GM21576 (cell line): ENCODE measurements at regions not wholly inside any gene's neighbourhood (a gene's known extent, or its start where the extent isn't known, plus 50 kb on each side); places are given as distances from the start of the nearest gene placed in this dataset.

Experiments
- ATAC-seq: cut with Tn5 transposase; IDR thresholded peaks from one replicate; pipeline ENCODE4 v1.9.1; 2021; ENCODE audit warnings: mild to moderate bottlenecking, moderate library complexity; ENCODE audit not compliant: unreplicated experiment

DNA sequence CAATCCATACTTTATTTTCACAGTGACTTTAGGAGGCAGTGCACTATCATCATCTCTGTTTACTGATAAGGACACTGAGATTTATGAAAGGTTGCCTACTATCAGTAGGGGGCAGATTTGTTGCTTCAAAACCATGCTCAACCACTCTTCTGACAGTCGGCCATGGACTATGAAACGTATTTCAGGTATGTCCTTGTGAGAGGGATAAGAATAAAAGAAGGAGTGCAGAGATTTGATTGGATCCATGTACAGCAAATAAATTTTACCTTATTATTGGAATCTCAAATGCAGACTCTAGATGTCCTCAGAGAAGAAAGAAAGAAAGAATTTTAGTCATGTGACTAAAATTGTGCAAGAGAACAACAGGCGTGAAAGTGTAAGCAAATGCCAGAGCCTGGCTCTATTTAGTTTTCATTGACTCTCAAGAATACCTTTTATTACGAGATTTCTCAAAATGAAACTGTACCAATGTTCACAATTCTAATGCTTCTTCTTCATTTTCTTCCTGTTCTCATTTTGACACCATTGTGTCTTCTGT lies 296.6 kb upstream of the RASA1 start:
- ATAC-seq, result peak; percentile 66

DNA sequence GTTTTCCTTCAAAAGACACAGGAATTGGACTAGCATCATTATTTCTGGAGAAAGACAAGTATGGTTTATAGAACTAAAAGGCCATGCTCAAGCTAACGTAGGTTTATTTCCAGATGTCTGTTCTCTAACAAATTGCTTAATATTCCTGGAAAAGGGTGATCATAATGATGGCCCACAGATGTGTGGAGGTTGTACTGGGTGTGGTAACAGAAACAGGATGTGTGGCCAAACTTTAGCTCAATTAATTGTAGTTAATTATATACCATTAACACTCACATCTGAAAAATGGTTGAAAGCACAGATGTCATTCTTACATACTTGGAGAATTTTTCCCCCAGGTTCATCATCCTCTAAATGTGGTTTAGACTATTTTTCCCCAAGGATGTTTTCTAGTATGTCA lies 292.7 kb upstream of the RASA1 start:
- no peak for ATAC-seq

DNA sequence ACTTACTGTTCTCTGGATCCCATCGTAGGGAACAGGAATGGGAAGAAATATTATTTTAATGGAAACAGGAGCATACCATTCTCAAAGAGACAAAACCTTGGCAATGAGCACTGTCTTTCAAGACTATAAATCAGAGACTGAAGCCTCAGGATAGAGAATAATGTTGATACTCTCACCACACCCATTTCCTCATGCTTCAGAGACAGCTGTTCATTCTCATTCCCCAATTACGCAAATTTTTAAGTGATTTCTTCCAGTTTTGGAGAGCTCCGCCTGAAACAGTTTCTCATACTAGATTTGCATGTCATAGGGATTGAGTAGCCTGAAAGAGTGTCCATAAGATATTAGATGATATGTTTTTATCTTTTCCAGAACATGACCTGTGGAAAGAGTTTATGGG lies 290.5 kb upstream of the RASA1 start:
- ATAC-seq, result no peak

DNA sequence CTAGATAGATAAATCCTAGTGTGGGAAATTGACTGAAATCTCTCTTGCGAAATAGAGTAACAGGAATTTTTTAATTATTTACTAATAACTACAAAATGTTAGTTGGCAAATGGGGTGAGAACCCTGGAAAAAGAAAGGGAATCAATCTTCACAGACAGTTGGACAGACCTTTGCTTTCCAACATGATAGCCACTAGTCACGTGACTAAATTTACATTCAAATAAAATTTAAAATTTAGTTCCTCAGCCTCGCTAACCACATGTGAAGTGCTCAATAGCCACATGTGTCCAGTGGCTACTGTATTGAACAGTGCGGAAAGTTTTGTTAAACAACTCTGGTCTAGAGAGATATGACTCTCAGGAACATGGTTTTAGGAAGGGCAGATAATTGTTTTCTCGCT lies 289.9 kb upstream of the RASA1 start:
- no peak for ATAC-seq

DNA sequence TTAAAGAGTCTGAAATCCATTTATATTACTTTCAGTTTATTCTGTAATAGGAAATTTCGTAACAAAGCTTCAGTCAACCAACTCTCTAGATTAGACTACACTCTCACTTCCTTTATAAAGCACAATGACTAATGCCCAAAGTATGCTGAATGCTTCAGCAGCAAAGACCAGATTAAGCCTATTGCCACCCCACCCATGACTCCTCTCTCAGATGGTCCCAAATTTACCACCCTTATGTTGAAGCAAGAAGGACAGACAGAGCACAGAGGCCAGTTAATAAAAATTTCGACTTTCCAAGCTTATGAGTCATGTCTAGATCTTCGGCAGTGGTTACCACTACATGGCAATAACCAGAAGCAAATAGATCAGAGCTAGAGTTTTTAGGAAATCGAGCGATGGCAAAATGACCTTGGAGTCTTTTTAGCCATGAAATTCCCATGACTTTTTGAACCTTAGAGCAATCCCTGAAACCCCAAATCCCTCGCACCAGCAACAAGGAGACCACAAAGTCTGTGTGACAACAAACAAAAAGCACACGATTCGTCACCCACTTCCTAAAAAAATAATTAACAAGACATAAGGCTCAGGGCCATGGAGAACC lies 287.8 kb upstream of the RASA1 start:
- peak; percentile 64 for ATAC-seq

DNA sequence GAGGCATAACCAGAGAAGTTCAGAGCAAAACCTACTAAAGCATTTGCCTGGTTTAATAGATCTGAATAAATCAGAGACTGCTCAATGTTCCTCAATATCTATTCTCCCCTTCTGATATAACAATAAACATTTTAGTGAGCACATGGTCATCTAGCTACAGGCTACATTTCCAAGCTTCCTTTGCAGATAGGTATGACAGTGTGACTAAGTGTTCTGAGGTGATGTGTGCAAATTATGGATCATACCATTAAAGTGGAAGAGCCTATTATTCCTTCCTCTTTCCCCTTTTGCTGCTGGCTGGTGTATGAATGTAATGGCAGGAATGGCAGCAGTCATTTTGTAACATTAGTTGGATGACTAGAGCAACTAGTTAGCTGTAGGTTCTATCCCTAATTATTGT lies 285.8 kb upstream of the RASA1 start:
- ATAC-seq, result no peak

DNA sequence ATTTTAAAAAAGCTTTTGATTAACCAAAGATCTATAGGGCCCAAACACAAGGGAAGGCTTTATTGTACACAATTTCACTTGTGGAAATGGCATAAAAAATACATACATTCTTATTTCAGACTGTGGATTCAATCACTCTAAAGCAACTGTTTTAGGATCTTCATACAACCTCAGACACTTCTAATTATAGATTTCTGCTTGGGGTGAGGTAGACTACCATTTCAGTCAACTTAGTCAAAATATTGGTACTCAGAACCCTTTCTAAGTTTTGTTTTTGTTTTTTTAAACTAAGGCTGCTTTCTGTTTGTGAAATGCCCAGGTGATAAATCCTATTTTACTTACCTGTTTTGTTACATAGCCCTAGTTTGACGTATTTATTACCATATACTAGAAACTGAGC lies 284.5 kb upstream of the RASA1 start:
- ATAC-seq, result no peak

DNA sequence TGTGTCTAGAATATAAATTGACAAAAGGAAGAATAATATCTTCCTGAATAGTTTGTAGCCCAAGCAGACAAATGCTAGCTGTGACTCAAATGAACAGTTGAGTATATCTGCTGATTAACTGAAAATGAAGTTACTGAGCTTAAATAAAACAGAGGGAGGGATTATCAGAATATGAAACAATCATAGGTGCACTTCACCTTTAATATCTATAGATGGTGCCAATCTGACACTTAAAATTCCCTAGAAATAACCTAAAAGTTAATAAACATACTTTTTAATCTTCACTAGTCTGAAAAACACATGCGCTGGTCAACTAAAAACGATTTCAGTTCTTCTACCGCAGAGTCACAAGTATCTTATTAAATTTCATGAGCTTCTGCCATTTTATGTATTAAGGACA lies 280.8 kb upstream of the RASA1 start:
- no peak for ATAC-seq

DNA sequence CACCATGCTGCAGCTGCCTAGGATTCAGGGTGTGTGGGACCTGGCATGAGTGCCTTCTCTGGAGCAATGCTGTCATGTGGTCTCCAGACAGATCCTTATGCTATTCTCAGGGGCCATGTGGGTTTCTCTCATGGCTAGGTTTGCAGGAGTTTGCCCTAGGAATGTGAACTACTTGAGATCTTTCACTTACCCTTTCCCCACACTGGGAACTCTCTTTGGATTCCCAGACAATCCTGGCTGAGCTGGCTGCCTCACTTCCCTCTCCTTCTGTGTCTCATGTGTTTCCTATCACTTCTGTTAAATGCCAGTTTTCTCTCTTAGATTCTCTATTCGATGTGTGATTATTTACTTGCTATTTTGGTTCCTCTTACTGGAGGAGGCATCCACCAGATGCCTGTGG lies 270.2 kb upstream of the RASA1 start:
- no peak for ATAC-seq

DNA sequence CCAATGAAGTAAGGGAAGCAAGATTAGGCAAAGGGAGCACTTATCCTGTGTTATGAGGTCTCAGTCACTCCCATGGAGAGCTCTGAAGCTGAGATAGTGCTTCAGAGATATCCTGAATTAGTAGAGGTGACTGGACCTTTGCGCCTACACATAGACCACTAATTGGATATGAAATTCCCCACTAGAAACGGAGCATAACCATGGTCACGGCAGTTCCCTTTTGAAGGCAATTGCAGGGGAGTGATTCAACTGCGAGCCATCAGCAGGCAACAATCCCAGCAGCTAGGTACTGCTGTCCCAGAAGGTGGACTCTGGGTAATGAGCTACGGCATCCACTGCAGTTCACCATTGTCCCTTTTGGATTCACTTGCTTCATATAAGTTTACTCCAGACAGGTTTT lies 267.7 kb upstream of the RASA1 start:
- ATAC-seq, result no peak

DNA sequence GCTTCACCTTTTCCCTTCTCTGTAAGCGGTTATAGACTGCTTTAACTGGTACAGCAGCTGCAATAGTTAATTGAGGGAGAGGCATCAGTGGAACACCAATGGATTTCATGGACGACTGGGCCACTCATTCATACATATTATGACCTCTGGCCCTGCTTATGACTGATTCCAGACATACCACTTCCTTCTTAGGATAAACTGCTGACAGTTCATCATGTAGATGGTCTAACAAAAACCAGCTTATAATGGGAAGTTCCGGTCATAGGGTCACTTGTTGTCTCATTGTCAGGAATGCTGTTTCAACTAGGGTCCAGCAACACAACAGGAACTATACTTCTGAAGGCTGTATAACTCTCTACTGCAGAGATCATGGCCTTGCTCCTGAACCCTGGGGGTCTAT lies 265.2 kb upstream of the RASA1 start:
- no peak for ATAC-seq

DNA sequence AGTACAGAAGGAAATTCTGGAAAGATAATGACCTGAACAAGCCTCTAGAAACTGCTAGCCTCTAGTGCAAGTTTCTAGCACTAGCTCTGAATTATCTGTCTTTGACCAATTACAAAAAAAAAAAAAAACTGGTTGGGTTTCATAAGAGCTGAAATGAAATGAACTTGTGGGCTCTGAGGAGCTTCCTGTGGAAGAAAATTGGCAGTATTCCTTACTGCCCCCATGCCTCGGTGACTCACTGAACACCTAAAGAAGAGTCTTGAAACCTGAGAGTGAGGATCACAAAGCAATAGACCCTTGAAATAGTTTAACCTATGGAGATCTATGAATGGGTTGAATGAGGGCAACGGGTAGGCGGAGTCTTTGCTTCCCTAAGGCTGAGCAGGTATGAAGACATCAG lies 263.6 kb upstream of the RASA1 start:
- ATAC-seq, result no peak

DNA sequence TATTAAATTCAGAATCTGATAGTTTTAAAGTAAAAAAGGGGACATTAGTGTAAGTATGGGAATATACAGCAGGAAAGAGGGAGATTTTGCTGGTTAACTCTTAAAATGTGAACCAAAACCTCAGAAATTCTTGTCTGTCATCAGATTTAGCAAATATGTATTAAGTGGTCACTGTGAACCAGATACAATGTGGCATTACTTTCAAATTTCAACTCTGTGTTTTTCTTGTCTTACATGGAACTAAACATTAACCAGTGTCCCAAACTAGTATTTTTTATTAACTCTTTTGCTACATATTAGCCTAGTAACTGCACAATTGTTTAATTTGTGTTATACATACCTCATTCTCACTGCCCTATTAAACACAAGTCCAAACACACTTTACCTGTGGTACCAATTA lies 259.9 kb upstream of the RASA1 start:
- ATAC-seq, result no peak

DNA sequence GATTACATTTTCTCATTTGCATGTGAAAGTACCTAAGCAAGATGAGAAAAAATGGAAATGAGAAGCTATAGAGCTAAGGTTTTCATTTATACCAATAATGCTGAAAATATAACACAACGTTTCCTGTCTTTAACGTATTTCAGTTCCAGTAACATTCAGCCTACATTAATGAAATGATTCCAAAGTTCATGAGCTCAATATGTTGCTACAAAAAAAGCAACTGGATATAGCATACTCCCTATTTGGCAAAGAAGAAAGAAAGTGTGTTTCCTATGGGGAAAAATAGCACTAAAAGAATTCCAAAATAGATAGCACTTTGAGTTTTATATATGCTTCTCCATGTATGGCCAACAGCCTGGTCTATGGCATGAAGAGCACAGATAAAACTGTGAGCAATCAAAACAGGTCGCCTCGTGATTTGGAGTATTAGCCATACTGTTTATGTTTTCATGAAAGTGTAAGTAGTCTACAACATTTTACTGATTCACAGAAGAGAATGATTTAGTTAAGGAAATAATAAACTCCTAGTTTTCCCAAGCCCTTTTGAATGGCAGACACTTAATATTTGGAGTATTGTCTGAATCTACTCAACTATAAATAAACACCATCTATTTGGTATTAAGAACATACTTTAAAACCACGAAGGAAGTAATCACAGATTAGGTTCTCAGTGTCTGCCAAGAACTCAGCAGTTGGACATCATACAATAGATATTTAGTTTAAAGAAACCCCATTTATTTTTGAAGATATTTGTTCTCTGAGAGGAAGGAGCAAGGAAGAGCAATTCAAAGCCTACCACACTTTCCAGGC lies 258.7 kb upstream of the RASA1 start:
- ATAC-seq, result no peak

DNA sequence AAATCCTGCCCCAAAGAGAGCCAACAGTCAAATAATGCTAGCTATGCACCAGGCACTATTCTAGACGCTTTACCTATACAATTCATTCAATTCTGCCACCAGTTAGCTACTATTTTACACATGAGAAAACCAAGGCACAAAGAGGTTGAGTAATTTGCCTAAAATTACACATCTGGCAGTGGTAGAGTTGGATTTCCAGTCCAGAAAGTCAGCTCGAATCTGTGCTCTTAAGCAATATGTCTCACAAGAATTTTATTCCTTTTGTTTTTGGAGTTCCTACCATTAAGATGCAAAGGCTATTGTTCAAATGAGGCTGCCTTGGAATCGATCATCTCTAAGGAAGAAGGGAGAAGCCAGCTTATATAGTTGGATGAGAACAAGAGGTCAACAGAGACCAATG lies 256.9 kb upstream of the RASA1 start:
- no peak for ATAC-seq

DNA sequence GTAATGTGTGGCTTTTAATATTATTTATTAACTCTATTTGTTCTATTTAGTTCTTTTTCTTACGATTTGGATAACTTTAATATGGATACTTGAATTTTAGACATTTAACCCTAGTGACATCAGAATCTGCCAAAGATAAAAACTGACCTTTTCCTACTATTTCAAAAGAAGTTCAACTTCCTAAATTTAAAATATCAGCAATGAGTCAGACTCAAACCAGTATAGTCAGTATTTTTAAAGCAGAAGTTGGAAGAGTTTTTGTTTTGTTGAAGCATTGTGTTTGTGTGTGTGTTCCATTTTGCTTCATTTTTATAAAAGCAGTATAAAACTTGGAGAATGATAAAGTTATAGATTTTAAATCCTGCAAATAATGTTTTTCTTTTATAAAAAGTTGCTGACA lies 251.8 kb upstream of the RASA1 start:
- no peak for ATAC-seq

DNA sequence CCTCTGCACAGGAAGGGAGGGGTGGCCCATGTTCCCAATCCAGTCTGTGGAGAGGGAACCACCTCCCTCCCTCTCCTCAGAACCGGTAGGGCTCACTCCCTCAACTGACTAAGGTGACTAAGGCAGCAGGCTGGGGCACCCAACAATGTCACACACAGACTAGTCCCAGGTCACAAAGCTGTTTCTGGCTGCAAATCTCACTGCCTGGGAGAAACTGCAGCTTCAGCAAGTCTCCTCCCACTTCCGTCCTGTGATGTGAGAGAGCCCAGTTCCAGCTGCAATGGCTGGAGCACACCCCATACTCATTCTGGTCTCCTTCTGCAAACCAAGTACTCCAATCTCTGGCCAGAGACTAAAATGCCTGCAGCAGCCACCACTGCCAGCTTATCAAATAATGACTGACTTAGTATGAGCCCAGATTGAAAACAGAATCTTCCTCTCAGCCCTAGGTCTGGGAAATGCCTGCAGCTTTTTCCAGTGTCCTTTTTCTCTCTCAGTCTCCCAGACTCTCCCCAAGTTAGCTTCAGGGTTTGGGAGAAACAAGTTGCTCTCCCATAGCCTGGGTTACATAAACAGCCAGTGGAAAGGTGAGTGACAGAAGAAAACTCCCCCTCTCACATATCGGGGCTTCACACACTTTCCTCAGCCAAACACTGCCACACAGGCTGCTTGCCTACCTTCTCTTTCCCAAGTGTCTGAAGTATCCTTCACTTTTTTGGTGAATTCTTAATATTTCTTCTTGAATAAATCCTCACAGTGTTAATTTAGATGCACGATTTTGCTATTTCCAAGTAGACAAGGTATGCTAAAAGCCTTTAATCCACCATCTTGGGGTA lies 247.4 kb upstream of the RASA1 start:
- peak; percentile 97 for ATAC-seq

DNA sequence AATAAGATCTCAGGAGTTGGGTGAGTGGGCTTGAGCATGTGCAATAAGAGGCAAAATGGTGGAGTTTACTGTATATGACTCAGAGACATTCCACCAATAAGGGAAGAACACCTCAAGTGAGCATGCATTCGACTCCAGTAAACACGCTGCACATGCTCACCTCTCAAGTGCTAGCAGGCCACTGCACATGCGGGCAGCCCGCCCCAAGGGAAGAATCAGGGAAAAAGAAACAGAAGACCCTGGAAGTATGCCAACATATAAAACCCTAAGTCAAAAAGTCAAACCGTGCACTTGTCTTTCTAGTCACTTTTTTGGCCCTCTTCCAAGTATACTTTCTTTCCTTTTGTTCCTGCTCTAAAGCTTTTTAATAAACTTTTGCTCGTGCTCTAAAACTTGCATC lies 245.3 kb upstream of the RASA1 start:
- no peak for ATAC-seq

DNA sequence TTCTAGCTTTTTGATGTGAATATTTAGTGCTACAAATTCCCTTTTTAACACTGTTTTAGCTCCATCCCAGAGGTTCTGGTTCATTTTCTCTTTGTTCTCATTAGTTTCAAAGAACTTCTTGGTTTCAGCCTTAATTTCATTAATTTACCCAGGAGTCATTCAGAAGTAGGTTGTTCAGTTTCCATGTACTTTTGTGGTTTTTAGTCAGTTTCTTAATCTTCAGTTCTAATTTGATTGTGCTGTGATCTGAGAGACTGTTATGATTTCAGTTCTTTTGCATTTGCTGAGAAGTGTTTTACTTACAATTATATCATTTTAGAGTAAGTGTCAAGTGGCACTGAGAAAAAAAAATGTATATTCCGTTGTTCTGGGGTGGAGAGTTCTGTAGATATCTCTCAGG lies 240.1 kb upstream of the RASA1 start:
- ATAC-seq, result no peak

DNA sequence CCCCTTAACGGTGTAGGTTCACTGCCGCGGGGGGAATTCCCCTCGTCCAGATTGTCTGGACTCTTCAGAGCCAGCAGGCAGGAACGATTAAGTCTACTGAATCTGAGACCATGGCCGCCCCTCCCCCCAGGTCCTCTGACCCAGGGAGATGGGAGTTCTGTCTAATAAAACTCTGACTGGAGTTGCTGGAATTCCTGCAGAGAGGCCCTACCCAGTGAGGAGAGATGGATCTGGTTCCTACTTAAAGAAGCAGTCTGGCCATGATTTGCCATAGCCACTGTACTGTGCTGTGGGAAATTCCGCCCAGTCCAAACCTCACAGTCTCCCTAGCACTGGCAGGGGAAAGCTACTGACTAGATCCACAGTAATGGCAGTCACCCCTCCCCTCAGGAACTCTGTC lies 237.7 kb upstream of the RASA1 start:
- no peak for ATAC-seq

DNA sequence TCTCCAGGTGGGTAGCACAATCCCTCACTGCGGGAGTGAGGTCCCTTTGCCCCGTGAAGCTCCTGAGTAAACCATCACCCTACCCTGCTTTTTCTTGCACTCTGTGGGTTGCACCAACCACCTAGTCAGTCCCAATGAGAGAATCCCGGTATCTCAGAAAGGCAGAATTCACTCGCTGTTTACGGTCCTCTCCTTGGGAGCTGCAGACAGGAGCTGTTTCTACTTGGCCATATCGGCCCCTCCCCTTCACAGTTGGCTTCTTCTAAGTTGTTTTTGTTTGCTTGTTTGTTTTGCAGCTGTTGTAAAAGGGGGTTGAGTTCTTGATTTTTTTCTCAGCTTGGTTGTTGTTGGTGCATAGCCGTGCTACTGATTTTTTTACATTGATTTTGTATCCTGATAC lies 237.0 kb upstream of the RASA1 start:
- no peak for ATAC-seq

DNA sequence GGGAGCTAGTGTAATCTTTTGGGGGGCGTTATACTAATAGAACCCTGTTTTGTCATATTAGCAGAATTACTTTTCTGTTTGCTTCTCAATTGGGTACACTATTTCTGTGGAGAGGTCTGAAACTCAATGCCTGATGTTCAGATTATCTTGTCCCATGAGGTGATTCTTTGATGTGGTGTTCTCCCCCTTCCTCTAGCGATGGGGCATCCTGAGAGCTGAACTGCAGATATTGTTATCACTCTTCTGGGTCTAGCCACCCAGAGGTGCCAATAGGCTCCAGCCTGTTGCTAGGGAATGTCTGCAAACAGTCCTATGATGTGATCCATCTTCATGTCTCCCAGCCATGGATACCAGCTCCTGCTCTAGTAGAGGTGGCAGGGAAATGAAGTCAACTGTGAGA lies 233.1 kb upstream of the RASA1 start:
- ATAC-seq, result no peak
